ENCODE measurements at regions not wholly inside any gene's neighbourhood (a gene's known extent, or its start where the extent isn't known, plus 50 kb on each side); places are given as distances from the start of the nearest gene placed in this dataset.

- TF ChIP-seq, protein P1, sequence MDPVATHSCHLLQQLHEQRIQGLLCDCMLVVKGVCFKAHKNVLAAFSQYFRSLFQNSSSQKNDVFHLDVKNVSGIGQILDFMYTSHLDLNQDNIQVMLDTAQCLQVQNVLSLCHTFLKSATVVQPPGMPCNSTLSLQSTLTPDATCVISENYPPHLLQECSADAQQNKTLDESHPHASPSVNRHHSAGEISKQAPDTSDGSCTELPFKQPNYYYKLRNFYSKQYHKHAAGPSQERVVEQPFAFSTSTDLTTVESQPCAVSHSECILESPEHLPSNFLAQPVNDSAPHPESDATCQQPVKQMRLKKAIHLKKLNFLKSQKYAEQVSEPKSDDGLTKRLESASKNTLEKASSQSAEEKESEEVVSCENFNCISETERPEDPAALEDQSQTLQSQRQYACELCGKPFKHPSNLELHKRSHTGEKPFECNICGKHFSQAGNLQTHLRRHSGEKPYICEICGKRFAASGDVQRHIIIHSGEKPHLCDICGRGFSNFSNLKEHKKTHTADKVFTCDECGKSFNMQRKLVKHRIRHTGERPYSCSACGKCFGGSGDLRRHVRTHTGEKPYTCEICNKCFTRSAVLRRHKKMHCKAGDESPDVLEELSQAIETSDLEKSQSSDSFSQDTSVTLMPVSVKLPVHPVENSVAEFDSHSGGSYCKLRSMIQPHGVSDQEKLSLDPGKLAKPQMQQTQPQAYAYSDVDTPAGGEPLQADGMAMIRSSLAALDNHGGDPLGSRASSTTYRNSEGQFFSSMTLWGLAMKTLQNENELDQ (tag by site-specific recombination; IDR thresholded peaks at IDR 0.05; ENCODE audit: low read depth), result no peak
- TF ChIP-seq ZNF239 (tag by site-specific recombination; IDR thresholded peaks at IDR 0.05), result no peak
Measured at GRCh38 chr3:187969581-187969950, 184.4 kb upstream of the LPP start (continued).

GRCh38 chr3:187970106-187970505 lies 183.9 kb upstream of the LPP start:
- POLR2A ChIA-PET, result no interaction called here
- CTCF ChIA-PET, result no interaction called here
- H3K9me3 ChIP-seq (ENCODE audit: control insufficient read depth, insufficient read depth, low read depth, low read length), result no peaks in the 10 kb centered on the region
- no peak overlapping the region for H3K4me3 ChIP-seq (ENCODE audit: low read depth, low read length)
- no peak overlapping the region for H3K27ac ChIP-seq (ENCODE audit: extremely low read depth, low read depth, low read length)
- H3K4me1 ChIP-seq (ENCODE audit: control insufficient read depth, insufficient read depth, low read length), result no peaks in the 10 kb centered on the region
- H3K36me3 ChIP-seq (ENCODE audit: control insufficient read depth in 2 of 2, insufficient read depth in 1 of 2, low read length in 2 of 2), result no peaks in the 10 kb centered on the region
- TF ChIP-seq ZNF423 (tag by site-specific recombination; IDR thresholded peaks at IDR 0.05) (no peak), KLF8 (tag by site-specific recombination; IDR thresholded peaks at IDR 0.05) (no peak), ZNF157 (tag by site-specific recombination; IDR thresholded peaks at IDR 0.05) (no peak), ZNF768 (tag by site-specific recombination; IDR thresholded peaks at IDR 0.05) (no peak), ZNF140 (tag by site-specific recombination; IDR thresholded peaks at IDR 0.05) (no peak), ZNF121 (tag by site-specific recombination; IDR thresholded peaks at IDR 0.05) (no peak), ZBTB17 (tag by site-specific recombination; IDR thresholded peaks at IDR 0.05) (no peak), OVOL3 (tag by site-specific recombination; IDR thresholded peaks at IDR 0.05) (no peak)
- TF ChIP-seq, protein P2, sequence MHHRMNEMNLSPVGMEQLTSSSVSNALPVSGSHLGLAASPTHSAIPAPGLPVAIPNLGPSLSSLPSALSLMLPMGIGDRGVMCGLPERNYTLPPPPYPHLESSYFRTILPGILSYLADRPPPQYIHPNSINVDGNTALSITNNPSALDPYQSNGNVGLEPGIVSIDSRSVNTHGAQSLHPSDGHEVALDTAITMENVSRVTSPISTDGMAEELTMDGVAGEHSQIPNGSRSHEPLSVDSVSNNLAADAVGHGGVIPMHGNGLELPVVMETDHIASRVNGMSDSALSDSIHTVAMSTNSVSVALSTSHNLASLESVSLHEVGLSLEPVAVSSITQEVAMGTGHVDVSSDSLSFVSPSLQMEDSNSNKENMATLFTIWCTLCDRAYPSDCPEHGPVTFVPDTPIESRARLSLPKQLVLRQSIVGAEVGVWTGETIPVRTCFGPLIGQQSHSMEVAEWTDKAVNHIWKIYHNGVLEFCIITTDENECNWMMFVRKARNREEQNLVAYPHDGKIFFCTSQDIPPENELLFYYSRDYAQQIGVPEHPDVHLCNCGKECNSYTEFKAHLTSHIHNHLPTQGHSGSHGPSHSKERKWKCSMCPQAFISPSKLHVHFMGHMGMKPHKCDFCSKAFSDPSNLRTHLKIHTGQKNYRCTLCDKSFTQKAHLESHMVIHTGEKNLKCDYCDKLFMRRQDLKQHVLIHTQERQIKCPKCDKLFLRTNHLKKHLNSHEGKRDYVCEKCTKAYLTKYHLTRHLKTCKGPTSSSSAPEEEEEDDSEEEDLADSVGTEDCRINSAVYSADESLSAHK (tag by site-specific recombination; IDR thresholded peaks at IDR 0.05), result no peak

DNA sequence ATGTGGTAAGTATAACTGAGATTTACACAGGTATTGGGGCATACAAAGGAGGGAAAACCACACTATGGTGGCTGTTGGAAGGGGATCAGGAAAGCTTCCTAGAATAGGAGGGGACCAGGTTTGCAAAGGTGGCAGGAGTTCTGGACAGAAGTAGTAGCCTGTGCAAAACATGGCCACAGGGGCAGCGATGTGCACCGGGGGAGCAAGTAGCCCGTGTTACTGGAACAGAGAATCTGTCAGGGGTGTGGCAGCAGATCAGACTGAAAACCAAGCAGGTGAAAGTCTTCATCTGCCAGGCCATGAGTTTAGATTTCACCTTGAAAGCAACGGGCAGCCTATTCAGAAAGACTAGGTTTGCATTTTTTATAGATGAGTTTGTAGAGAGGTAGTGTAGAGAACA lies 182.3 kb upstream of the LPP start:
- Histone ChIP-seq H3K4me3 (ENCODE audit: low read depth, low read length) (no peak overlapping the region), H3K9me3 (ENCODE audit: control insufficient read depth, insufficient read depth, low read depth, low read length) (no peaks in the 10 kb centered on the region), H3K36me3 (ENCODE audit: control insufficient read depth in 2 of 2, insufficient read depth in 1 of 2, low read length in 2 of 2) (no peaks in the 10 kb centered on the region), H3K4me1 (ENCODE audit: control insufficient read depth, insufficient read depth, low read length) (no peaks in the 10 kb centered on the region), H3K27ac (ENCODE audit: extremely low read depth, low read depth, low read length) (no peak overlapping the region)
- POLR2A ChIA-PET, result interaction anchor here (0.6 kb wide), 1 partner anchor 1104 kb away, joined by 5 read pairs; no protein-coding TSS in a partner anchor
- CTCF ChIA-PET, result no interaction called here
- TF ChIP-seq ZNF121 (tag by site-specific recombination; IDR thresholded peaks at IDR 0.05) (no peak), ZNF148 (tag by site-specific recombination; IDR thresholded peaks at IDR 0.05; ENCODE audit: borderline replicate concordance) (no peak), ZNF132 (tag by site-specific recombination; IDR thresholded peaks at IDR 0.05; ENCODE audit: borderline replicate concordance) (no peak), SP2 (tag by site-specific recombination; IDR thresholded peaks at IDR 0.05) (no peak), OVOL3 (tag by site-specific recombination; IDR thresholded peaks at IDR 0.05) (no peak), REST (tag by site-specific recombination; IDR thresholded peaks at IDR 0.05) (no peak), ZNF544 (tag by site-specific recombination; IDR thresholded peaks at IDR 0.05) (no peak), ZNF341 (tag by site-specific recombination; IDR thresholded peaks at IDR 0.05; ENCODE audit: low read depth) (no peak), EGR2 (tag by site-specific recombination; IDR thresholded peaks at IDR 0.05; ENCODE audit: low read depth) (no peak), ZNF658 (tag by site-specific recombination; IDR thresholded peaks at IDR 0.05) (no peak), ZNF558 (tag by site-specific recombination; IDR thresholded peaks at IDR 0.05) (no peak), ZNF223 (tag by site-specific recombination; IDR thresholded peaks at IDR 0.05) (no peak), ZNF239 (tag by site-specific recombination; IDR thresholded peaks at IDR 0.05) (no peak), MYNN (tag by site-specific recombination; IDR thresholded peaks at IDR 0.05; ENCODE audit: borderline replicate concordance) (no peak), ZNF843 (tag by site-specific recombination; IDR thresholded peaks at IDR 0.05) (no peak), FEZF1 (tag by site-specific recombination; IDR thresholded peaks at IDR 0.05) (no peak), TRIM28 (IDR thresholded peaks at IDR 0.05; ENCODE audit: borderline replicate concordance, low read length) (no peak)

Data from HEK293 (cell line).